Activated CD4-positive, alpha-beta T cell treated with anti-CD3 and anti-CD28 coated beads, Interleukin-2, Interleukin-6, amounts not matched to agents 100 ng/mL and 50 ng/mL, durations not matched to agents 16 hours and 8 hours (primary cell): ENCODE measurements at regions not wholly inside any gene's neighbourhood (a gene's known extent, or its start where the extent isn't known, plus 50 kb on each side); places are given as distances from the start of the nearest gene placed in this dataset.
"Not testable (repeated sequence)": the region's sequence is repeated elsewhere in the genome, so short reads cannot be mapped to it uniquely, and the experiment has no call there.

Experiments used
- DNase-seq: peaks from one replicate; pipeline ENCODE4 v3.0.0-alpha.2; 2020

DNA sequence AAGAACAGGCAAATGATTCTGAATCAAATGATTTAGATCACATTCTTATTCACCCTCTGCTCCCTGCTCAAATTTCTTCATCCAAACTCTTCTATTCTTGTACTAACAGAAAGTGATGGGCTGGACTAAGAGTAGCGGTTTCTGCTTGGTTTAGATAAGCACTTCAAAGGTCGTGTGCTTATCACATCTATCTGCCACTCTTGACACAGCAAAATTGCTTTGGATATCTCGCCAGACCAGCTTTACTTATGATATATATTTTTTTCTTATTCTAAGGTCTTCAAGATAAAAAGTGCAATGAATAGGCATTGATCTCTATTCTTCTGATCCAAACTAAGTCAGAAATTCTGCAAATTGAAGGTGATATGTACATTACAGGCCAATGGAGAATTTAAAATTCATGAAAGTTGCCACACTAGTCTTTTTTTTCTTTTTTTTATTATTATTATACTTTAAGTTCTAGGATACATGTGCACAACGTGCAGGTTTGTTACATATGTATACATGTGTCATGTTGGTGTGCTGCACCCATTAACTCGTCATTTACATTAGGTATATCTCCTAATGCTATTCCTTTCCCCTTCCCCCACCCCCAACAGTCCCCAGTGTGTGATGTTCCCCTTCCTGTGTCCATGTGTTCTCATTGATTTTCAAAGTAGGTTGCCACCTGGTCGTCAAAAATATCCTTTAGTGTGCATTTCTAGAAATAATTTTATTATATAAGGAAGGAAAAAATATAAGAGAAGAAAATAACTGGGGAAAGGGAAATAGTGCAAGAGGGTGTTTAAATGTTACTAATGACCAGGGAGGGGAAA lies 1941.0 kb upstream of the RAG2 start:
- DNase-seq, result no peak

DNA sequence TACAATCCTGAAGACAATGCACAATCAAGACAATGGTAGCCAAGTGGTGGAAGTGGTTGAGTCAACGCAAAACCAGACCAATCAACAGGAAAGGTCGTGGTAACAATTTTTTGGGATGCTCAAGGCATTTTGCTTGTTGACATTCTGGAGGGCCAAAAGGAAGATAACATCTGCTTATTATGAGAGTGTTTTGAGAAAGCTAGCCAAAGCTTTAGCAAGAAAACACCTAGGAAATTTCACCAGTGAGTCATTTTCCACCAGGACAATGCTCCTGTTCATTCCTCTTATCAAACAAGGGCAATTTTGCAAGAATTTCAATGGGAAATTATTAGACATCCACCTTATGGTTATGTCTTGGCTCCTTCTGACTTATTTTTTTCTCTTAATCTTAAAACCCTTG lies 1932.2 kb upstream of the RAG2 start:
- no peak for DNase-seq

DNA sequence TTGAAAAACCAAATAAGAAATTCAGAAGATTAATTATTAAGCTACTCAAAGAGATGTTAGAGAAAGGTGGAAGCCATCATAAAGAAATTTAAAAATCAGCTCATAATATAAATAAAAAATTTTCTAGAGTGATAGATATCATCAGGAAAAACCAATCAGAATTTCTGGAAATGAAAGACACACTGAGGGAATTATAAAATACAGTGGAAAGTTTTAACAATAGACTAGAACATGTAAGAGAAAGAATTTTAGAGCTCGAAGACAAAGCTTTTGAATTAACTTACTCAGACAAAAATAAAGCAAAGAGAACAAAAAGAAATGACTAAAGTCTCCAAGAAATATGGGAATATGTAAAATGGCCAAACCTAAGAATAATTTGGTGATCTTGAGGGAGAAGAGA lies 1926.9 kb upstream of the RAG2 start:
- DNase-seq, result no peak

DNA sequence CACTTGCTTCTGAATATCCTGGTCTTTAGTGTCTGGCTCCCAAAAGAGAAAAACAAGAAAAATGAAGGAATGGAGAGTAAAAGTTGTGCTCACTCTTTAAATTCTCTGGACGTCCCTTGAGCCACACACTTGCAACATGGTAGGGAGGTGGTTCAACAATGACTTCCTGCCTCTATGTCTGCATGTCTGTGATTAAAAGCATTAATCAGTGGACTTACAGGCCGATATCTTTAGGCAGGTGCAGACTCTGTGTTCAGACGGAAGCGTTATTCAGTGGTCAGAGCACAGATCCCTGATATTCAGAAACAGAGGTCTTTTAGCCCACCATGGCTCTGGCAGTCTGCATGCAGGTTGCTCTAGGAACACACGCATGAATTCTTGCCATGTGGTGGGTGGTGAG lies 1920.0 kb upstream of the RAG2 start:
- DNase-seq, result no peak

DNA sequence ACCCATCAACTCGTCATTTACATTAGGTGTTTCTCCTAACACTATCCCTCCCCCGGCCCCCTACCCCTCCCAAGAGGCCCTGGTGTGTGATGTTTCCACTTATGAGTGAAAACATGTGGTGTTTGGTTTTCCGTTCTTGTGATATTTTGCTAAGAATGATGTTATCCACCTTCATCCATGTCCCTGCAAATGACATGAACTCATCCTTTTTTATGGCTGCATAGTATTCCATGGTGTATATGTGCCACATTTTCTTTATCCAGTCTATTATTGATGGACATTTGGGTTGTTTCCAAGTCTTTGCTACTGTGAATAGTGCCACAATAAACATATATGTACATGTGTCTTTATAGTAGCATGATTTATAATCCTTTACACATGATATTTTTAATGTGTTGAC lies 1914.8 kb upstream of the RAG2 start:
- not testable (repeated sequence) for DNase-seq

DNA sequence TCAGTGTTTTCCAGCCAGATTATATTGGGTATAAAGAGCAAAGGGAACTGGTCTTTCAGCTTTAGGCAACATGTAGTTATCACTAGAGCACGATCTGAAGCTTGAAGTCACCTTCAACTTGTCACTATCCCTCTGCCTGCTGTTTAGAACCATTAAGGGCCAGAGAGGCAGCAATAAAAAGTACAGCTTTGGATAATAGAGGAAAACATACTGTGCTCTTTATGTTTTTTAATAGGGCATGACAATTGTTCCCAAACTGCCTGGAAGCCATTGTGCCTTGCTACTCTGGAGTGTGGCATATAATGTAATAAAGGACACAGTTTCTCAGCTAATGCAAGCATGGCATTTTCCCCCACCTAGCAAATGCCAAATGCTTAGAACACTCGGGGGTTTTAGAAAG lies 1912.0 kb upstream of the RAG2 start:
- no peak for DNase-seq

DNA sequence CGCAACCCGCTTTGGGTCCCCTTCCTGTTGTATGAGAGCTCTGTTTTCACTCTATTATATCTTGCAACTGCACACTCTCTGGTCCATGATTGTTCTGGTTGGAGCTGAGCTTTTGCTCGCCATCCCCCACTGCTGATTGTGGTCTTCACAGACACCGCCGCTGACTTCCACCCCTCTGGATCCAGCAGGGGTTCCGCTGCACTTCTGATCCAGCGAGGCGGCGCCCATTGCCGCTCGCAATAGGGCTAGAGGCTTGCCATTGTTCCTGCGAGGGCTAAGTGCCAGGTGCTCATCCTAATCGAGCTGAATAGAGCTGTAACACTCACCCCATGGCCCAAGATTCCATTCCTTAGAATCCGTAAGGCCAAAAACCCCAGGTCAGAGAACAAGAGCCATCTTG lies 1905.8 kb upstream of the RAG2 start:
- DNase-seq, result no peak

DNA sequence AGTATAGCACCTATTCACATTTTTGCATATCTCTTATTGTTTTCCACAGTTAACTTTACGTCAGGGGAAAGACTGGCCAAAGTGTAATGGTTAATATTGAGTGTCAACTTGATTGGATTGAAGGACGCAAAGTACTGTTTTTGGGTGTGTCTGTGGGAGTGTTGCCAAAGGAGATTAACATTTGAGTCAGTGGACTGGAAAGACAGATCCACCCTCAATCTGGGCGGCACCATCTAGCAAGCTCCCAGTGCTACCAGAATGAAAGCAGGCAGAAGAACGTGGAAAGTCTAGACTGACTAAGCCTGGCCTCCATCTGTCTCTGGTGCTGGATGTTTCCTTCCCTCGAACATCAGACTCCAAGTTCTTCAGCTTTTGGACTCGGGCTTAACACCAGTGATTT lies 1900.7 kb upstream of the RAG2 start:
- no peak for DNase-seq

DNA sequence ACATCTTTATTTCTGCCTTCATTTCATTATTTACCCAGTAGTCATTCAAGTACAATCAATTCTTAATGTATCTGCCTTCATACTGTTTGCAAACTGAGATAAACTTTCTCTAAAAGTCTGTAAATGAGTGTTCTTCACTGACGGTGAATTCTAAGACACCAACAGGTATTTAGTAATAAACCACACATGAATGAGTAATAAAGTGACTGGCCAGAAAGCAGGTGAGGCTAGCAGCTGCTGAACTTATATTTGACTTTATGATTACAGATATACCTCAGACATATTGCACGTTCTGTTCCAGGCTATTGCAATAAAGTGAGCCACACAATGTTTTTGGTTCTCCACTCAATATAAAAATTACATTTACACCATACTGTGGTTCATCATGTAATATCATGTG lies 1894.0 kb upstream of the RAG2 start:
- no peak for DNase-seq

DNA sequence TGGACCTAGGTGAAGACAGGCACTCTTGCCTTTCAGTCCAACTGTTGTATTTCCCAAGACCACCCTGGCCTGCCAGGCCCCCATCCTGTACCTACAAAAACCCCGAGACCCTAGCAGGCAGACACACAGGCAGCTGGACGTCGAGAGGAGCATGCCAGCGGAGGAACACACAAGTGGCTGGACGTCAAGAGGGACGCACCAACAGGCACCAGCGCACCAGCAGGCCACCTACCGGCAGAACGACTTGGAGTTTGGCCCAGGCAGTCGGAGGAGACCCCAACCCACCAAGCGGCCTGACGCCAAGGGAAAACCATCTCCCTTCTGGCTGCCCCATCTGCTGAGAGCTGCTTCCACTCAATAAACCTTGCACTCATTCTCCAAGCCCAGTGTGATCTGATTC lies 1883.4 kb upstream of the RAG2 start:
- DNase-seq, result no peak

DNA sequence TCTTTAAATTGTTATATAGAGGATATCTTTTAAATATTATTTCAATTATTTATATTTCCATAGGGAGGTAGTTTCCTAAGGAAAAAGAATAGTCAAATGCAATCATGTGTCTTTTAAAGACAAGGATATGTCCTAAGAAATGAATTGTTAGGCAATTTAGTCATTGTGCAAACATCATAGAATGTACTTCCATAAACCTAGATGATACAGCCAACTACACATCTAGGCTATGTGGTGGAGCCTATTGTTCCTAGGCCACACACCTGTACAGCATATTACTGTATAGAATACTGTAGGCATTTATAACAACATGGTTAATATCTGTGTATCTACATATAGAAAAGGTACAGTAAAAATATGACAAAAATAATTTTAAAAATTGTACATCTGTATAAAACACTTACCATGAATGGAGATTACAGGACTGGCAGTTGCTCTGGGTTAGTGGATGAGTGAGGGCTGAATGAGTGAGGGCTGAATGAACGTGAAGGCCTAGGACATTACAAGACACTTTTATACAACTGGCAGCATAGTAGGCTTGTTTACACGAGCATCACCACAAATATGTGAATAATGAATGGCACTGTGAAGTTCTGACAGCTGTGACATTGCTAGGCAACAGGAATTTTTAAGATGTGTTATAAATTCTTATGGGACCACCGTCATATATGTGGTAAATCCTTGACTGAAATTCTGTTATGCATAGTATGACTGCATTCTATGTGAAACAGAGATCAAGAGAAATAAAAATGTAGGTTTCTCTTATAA lies 1879.0 kb upstream of the RAG2 start:
- no peak for DNase-seq

DNA sequence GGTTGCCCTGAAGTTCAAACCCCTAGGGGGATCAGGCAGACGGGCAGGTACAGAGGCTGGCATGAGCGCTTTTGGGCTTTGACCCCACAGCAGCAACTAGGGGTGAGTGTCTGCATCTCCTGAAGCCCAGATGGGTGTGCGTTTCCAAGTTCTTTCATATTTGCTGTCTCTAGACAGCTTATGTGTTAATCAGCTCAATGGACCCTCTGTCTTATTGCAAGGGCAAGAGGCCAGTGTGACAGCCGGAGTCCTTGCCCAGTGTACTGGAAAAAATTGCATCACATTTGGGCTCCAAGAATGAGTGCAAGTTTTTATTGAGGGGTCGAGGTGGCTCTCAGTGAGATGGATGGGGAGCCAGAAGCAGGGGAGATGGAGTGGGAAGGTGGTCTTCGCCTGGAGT lies 1863.7 kb upstream of the RAG2 start:
- no peak for DNase-seq

DNA sequence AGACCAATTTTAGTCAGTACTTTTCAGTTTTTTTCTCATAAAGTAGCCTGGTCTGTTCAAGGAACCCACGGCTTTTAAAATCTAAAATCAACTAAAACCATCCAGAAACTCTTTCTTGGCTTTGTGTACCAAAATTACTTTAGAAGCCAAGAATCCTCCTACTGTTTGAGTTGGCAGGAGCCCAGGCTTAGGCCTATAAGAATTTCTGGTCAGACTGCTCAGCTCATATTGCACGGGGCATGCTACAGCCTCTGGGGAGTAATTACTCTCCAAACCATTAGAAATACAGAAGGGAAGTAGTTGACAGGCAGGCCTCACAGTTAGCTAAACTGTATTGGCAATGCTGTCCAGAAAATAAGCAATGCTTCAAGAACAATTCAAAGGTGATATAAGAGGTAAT lies 1862.9 kb upstream of the RAG2 start:
- no peak for DNase-seq

DNA sequence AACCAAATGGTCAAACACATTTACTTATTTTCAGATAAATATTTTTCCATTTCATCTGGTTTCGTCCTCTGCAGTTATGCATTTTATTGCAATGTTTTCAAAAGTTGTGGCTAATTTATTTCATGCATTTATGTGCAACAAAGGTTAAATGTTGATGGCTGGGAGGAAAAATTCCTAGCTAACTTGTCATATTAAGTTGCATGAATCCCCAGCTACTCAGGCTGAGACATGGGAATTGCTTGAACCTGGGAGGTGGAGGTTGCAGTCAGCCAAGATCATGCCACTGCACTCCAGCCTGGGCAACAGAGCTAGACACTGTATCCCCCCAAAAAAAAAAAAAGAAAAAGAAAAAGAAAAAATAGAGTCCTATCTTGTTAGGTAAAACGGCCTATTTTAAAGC lies 1862.4 kb upstream of the RAG2 start:
- no peak for DNase-seq

DNA sequence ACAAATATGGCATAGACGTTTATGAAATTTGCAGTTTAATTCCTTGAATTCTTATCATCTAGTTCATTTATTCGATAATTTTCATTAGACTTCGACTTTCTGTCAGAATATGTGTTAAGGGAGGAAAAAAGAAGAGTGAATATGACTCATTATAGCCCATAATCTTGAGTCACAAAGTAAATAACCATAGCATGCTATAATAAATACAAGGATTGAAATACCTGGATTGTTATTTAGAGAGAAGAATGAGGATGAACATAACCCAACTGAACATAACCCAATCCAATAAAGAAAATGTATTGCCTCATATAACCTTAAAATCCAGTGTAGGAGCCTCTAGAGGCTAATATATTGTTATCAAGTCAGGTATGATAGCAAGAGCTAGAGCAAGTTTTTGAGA lies 1858.3 kb upstream of the RAG2 start:
- DNase-seq, result no peak

DNA sequence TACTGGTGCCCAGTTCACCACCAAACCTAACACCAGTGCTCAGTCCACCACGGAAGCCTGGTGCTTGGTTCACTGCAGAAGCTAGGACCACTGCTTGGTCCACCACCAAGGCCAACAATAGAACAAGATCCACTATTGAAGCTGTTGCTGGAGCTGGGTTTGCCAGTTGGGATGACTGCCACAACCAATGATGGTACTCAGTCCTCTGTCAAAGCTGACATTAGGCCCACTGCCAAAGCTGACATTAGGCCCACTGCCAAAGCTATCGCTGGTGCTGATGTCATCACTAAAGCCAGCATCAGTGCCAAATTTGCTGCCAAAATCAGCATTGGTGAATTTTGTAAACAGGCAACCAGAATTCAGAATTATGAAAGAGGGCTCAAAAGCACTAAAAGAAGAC lies 1850.2 kb upstream of the RAG2 start:
- DNase-seq, result no peak

DNA sequence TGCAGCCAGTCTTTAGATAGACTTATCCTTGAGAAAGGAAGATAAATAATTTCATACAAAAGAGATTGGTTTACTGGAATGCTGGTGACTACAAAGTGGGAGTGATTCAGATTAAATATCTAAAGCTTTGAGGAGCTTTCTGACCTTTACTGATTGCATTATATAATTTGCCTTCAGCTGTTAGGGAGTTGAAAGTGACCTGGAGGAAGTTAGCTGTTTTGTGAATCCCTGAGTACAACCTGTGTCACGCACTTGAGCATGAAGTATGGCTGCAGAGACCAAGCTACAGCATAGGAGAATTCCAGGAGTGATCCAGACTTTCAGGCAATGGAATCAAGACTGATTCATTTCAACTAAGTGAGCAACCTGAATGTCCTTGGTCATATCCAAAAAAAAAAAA lies 1848.3 kb upstream of the RAG2 start:
- DNase-seq, result no peak

DNA sequence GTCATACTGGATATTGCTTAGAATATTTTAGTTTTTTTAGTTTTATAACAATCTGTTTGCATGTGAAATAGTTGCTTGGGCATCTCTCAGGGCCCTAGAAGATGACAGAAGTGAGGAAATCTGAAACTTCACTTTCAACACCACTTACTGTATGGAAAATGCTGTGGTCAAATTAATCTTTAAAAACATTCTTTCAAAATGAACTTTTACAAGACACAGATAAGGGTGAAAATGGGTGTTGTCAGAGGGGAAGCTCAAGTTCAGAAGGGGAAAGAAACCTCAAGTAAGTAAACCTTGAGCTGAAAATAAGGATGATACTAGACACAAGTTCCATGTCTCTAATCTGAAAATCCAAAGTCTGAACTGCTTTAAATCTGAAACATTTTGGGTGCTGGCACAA lies 1840.1 kb upstream of the RAG2 start:
- DNase-seq, result no peak

DNA sequence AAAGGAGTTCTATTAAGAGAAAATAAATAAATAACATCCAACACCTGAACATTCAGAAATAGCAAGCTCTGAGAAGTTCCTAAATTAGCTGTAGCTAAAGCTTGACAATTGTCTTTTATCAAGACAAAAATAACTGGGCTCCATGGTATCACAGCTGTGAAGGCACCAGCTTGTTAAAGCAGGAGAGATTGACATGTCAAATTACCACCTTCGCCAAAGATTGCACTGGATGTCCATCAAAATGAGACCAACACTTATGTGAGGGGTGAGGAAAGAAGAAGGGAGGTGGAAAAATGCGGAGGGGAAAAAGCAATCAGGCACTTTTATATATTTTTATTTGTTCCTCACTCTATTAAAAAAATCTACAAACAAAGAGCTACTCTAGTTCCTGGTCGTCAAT lies 1827.5 kb upstream of the RAG2 start:
- no peak for DNase-seq

DNA sequence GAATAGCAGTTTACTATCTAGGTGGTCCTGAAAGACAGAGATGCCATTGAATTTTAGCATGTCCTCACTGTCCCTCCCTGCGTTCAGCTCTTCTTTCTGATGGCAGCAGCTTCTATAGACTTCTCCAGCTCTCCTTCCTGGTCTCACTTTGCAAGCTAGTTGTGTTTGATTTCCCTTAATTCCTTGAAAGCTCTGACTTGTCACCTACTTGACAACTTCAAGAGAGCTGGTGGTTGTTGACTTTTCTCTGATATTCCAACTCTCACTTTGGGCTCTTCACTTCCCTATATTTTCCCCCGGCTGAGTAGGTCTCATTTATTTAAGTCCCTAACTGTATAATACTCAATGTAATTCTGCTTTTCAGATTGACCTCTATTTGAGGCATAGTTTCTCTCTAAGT lies 1825.0 kb upstream of the RAG2 start:
- DNase-seq, result no peak

DNA sequence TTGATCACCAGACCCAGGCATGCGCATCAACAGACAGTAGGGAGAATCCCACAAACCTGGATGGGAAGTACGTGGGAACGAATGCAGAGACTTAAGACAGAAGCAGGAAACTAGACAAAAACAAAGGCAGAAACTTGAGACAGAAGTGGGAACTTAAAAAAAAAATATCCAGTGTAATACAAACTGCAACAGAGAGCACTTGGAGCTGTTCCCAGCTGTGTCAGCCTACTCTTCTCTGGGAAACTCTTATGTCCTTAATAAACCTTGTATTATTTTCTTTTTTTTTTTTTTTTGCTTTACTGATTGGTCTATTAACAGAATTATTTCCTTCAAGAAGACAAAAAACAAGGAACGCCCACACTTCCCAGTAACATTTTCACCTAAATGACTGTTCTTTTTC lies 1818.1 kb upstream of the RAG2 start:
- DNase-seq, result no peak

DNA sequence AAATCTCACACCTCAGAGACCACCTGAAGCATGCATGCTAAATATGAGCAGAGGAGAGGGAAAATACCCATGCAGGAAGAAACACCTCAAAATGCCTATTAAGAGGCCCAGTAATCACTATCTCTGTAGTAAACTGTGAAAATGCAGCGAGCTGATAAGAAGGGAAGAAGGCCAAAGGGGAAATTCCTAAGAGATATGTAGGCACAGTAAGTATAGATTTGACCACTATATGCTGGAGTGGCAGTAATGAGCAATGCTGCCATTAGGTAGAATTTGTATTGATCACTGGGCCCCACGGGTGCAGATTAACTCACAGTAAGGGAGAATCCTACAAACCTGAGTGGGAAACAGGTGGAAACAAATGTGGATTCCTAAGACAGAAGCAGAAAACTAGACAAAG lies 1813.1 kb upstream of the RAG2 start:
- DNase-seq, result no peak

DNA sequence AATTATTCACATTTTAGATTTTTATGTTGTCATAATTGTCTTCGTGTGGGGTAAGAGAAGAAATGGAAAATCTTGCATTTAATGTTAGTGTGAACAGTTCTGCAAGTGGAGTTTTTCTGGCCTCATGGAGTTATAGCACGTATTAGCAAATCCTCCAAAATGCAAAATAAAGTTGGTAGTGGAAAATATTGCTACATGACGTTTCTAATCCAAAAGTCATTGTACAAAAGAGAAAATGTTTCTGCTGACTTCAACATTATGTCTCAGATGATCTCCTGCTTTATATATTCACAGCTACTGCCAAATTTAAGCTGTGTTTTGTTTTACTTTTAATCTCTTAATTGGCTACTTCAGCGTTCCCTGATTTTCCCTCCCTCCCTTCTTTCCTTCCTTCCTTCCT lies 1804.0 kb upstream of the RAG2 start:
- no peak for DNase-seq

DNA sequence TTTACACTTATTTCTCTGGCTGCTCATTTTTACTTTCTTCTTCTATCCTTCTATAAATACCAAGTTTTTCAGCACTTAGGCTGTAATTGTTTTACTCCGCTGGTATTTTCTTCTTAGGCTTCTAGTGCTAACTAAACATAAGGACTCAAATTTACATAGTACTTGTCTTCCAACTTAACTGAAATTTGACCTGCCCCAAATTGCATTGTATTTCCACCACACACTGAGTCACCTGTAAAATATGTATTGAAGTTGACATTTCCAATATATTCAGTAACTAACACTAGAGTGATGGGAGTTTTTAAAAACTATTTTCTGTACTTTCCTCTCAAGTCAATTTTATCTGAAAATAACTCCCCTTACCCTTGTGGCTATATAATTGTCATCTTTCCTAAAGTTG lies 1794.1 kb upstream of the RAG2 start:
- DNase-seq, result no peak

DNA sequence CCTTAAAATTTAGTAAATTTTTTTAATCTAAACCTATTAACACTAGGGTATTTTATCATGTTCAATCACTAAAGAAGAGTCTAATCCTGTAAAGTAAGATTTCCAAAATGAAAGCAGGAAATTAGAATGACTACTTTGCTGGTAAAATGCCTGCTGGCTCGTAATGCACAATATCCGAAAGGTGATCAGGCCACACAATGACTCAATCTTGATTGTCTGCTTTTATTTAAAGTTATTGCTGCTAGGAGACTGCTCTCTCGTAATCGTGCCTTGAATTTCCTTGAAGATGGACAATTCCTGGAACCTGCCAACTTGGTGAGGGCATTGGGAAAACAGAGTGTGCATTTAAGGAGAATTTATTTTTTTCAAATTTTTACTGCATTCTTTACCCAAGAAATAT lies 1786.5 kb upstream of the RAG2 start:
- no peak for DNase-seq
